B cell (primary cell): ENCODE measurements at regions not wholly inside any gene's neighbourhood (a gene's known extent, or its start where the extent isn't known, plus 50 kb on each side); places are given as distances from the start of the nearest gene placed in this dataset.

Experiments
- ATAC-seq: fragments of 200-7000 bp; cut with Tn5 transposase; one replicate; pipeline ENCODE4 v1.10.0; 2021; ENCODE audit warnings: low read depth, mild to moderate bottlenecking, moderate number of reproducible peaks, moderate library complexity
- CTCF ChIA-PET: fragments of 350-600 bp; sonication (Branson Sonifier 250); formaldehyde crosslinking; loops from one replicate; lab custom pipeline; 2021; ENCODE audit warnings: antibody characterized with exemption, inconsistent platforms; lab: Charles Lee
- POLR2A ChIA-PET: fragments of 350-600 bp; sonication (Branson Sonifier 250); formaldehyde crosslinking; loops from one replicate; lab custom pipeline; 2021; ENCODE audit warnings: antibody characterized with exemption; lab: Charles Lee
- DNase-seq: peaks from one replicate; pipeline ENCODE4 v3.0.0; 2013
- H2AFZ ChIP-seq: 2 replicates; pipeline ENCODE4 v1.6.1; 2012; ENCODE audit warnings: mild to moderate bottlenecking, low read depth, low read length; ENCODE audit not compliant: insufficient read depth, poor library complexity, severe bottlenecking
- H3K27ac ChIP-seq, 2 donors: 1 replicate in 1 of 2; 2 replicates in 1 of 2; pipeline ENCODE4 v1.5.1; 2012 to 2013; ENCODE audit warnings: low read length in 2 of 2, mild to moderate bottlenecking in 2 of 2, moderate library complexity in 1 of 2
- H3K27me3 ChIP-seq, 4 experiments: fragments of 200-600 bp in 1 of 4; sonication (generic) in 1 of 4; replicated peaks in 1 of 4; 1 replicate in 2 of 4; 2 replicates in 2 of 4; pipeline versions ENCODE4 v1.6.1 to v1.7.0; 2013 to 2016; ENCODE audit warnings: low read length in 3 of 4, mild to moderate bottlenecking in 2 of 4, mixed read lengths in 1 of 4, moderate library complexity in 1 of 4; ENCODE audit not compliant: insufficient read depth in 4 of 4, control insufficient read depth in 3 of 4; ENCODE audit errors: control extremely low read depth in 1 of 4
- H3K36me3 ChIP-seq, 2 experiments: replicated peaks in 1 of 2; 1 replicate in 1 of 2; 2 replicates in 1 of 2; pipeline versions ENCODE4 v1.6.1 to v1.7.1; 2013; ENCODE audit warnings: low read length in 1 of 2; ENCODE audit not compliant: insufficient read depth in 2 of 2, control insufficient read depth in 1 of 2; ENCODE audit errors: control extremely low read depth in 1 of 2, extremely low read depth in 1 of 2
- H3K4me1 ChIP-seq, 2 donors: fragments of 200-600 bp in 1 of 2; sonication (generic) in 1 of 2; 1 replicate in 1 of 2; 2 replicates in 1 of 2; pipeline versions ENCODE4 v1.5.1 to v1.6.1; 2013 to 2017; ENCODE audit warnings: low read length in 2 of 2; ENCODE audit not compliant: control insufficient read depth in 2 of 2, insufficient read depth in 2 of 2
- H3K4me2 ChIP-seq: replicated peaks from 2 replicates; pipeline ENCODE3; 2012; ENCODE audit warnings: mild to moderate bottlenecking, low read depth, low read length; ENCODE audit not compliant: poor library complexity, severe bottlenecking
- H3K4me3 ChIP-seq, 5 experiments: fragments of 200-600 bp in 1 of 5; sonication (generic) in 1 of 5; 1 replicate in 3 of 5; 2 replicates in 2 of 5; pipeline versions ENCODE4 v1.5.1 to v1.7.0; 2011 to 2016; ENCODE audit warnings: low read length in 4 of 5, mild to moderate bottlenecking in 4 of 5, low read depth in 2 of 5, control low read depth in 1 of 5, moderate library complexity in 1 of 5; ENCODE audit not compliant: insufficient read depth in 1 of 5; ENCODE audit errors: control extremely low read depth in 1 of 5, extremely low read depth in 1 of 5
- H3K79me2 ChIP-seq: fragments of 200-600 bp; sonication (generic); one replicate; pipeline ENCODE4 v1.6.0; 2016; ENCODE audit warnings: low read length; ENCODE audit not compliant: control insufficient read depth, insufficient read depth
- H3K9ac ChIP-seq: fragments of 200-600 bp; sonication (generic); 2 replicates; pipeline ENCODE4 v1.6.1; 2017; ENCODE audit warnings: mild to moderate bottlenecking, low read length, moderate library complexity
- H3K9me3 ChIP-seq, 3 donors: one replicate each; pipeline versions ENCODE4 v1.6.1 to v1.7.1; 2013; ENCODE audit warnings: low read length in 2 of 3; ENCODE audit not compliant: control insufficient read depth in 2 of 3, insufficient read depth in 1 of 3; ENCODE audit errors: control extremely low read depth in 1 of 3
- H4K20me1 ChIP-seq: 2 replicates; pipeline ENCODE4 v1.6.0; 2012; ENCODE audit warnings: mild to moderate bottlenecking, low read length; ENCODE audit not compliant: insufficient read depth, control insufficient read depth, poor library complexity, severe bottlenecking
- H3K27ac Mint-ChIP-seq: one replicate; pipeline ENCODE4 v1.8.0; 2021; ENCODE audit warnings: mixed read lengths
- H3K27me3 Mint-ChIP-seq: one replicate; pipeline ENCODE4 v1.8.0; 2021; ENCODE audit warnings: mixed read lengths
- H3K4me1 Mint-ChIP-seq: one replicate; pipeline ENCODE4 v1.8.0; 2021; ENCODE audit warnings: mixed read lengths
- H3K4me3 Mint-ChIP-seq: one replicate; pipeline ENCODE4 v1.8.0; 2021; ENCODE audit warnings: mixed read lengths
- H3K9me3 Mint-ChIP-seq: one replicate; pipeline ENCODE4 v1.8.0; 2022; ENCODE audit warnings: mixed read lengths; ENCODE audit not compliant: insufficient read depth
- CTCF ChIP-seq: fragments of 200-600 bp; IDR thresholded peaks from one replicate; pipeline ENCODE4 v1.8.0; 2022; ENCODE audit warnings: antibody characterized with exemption, mild to moderate bottlenecking
- EZH2 ChIP-seq: IDR thresholded peaks from 2 replicates; pipeline ENCODE4 v1.6.1; 2012; ENCODE audit warnings: borderline replicate concordance, low read depth, mild to moderate bottlenecking, moderate library complexity, low read length; ENCODE audit not compliant: insufficient read depth, poor library complexity, severe bottlenecking
- WGBS: methylation state at CpG from one replicate; pipeline ENCODE4 v1.1.5; 2013; ENCODE audit warnings: missing lambda C conversion rate; ENCODE audit not compliant: insufficient coverage; 5-methylcytosine and 5-hydroxymethylcytosine counted together
- intact Hi-C: fragments of 100-400 bp; cut with micrococcal nuclease; formaldehyde crosslinking; loops from one replicate; pipeline ENCODE4 v1.10.0; 2022

GRCh38 chr1:232694475-232694874 is 64.5 kb upstream of the SIPA1L2 start:
- ATAC-seq (no peak), DNase-seq (no peak)
- 89% methylated on average over 3 of the region's 10 CpGs for WGBS
- no peaks in the 10 kb centered on the region for H3K27me3 ChIP-seq
- no peaks in the 10 kb centered on the region for H3K79me2 ChIP-seq
- Mint-ChIP-seq H3K4me3 (no peak overlapping the region), H3K27me3 (peaks cover 9% of the 10 kb centered on the region), H3K9me3 (no peaks in the 10 kb centered on the region), H3K27ac (no peak overlapping the region), H3K4me1 (no peaks in the 10 kb centered on the region)
- H3K4me1 ChIP-seq, result no peaks in the 10 kb centered on the region
- POLR2A ChIA-PET, result no interaction called here
- intact Hi-C loops, result no loop called here
- H3K9ac ChIP-seq, result no peak overlapping the region
- peaks cover 0 to 2% (median 0%) of the 10 kb centered on the region in 3 donors for H3K9me3 ChIP-seq
- no peak overlapping the region for H3K27ac ChIP-seq
- H2AFZ ChIP-seq, result no peak overlapping the region
- CTCF ChIA-PET, result no interaction called here
- TF ChIP-seq CTCF (no peak), EZH2 (no peak)
- H3K36me3 ChIP-seq, result no peaks in the 10 kb centered on the region
- no peak overlapping the region for H3K4me3 ChIP-seq
- H3K4me2 ChIP-seq, result no peak overlapping the region
- no peaks in the 10 kb centered on the region for H4K20me1 ChIP-seq

GRCh38 chr1:232695621-232696385 is 65.9 kb upstream of the SIPA1L2 start:
- CTCF ChIA-PET, result no interaction called here
- Histone ChIP-seq H3K9me3 (peaks cover 0 to 2% (median 0%) of the 10 kb centered on the region in 3 donors), H3K27me3 (no peaks in the 10 kb centered on the region), H3K36me3 (no peaks in the 10 kb centered on the region), H3K4me3 (no peak overlapping the region), H2AFZ (no peak overlapping the region), H4K20me1 (no peaks in the 10 kb centered on the region), H3K4me1 (no peaks in the 10 kb centered on the region), H3K79me2 (no peaks in the 10 kb centered on the region), H3K27ac (no peak overlapping the region), H3K9ac (no peak overlapping the region), H3K4me2 (no peak overlapping the region)
- POLR2A ChIA-PET, result no interaction called here
- Mint-ChIP-seq H3K4me3 (no peak overlapping the region), H3K9me3 (no peaks in the 10 kb centered on the region), H3K27me3 (peaks cover 6% of the 10 kb centered on the region), H3K4me1 (no peaks in the 10 kb centered on the region), H3K27ac (no peak overlapping the region)
- WGBS, result 96% methylated on average over 4 of the region's 5 CpGs
- TF ChIP-seq EZH2, result no peak
- TF ChIP-seq CTCF, result no peak
- no peak for ATAC-seq
- intact Hi-C loops, result no loop called here
- DNase-seq, result no peak
